ENCODE measurements at regions not wholly inside any gene's neighbourhood (a gene's known extent, or its start where the extent isn't known, plus 50 kb on each side); places are given as distances from the start of the nearest gene placed in this dataset.

DNA sequence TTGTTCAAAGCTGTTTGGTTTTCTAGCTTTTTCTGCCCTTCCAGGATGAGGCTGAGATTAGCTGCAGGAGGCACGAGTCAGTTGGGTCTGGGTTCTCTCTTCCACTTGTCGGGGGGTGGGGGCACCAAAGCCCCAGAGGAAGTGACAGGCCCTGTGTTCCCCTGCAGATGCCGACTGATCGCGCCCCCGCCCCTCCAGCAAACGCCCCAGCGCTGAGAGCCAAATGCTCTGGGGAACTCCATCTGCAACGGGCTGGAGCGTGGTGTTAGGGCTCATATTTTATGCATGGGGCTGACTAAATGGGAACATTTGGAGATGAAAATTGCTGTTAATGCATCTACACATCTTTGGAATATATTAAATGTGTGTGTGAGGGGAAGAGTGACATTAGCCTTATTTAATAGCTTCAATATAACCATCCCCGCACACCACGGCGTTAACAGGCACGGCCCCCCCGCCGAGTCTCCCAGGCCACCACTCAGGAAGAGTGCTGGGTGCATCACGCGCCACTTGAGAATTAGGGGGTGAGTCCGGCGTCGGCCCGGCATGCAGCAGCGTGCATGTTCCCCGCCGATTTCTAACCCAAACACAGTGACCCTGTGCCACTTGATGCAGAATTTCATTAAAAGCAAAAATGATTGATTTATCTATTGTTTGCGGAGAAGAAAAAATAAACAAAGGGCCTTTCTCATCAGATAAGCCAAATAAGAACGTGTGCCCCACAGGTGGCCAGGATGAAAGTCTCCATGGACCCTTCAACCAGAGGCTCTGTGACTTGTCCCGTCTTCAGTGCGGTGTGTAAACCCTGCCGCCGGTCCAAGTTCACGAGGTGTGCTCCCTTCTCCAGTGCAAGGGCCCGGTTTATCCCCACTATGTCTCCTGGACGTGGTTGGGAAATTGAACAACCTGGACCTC lies 165.0 kb upstream of the RTL1 start:
- DNase-seq, result no peak

DNA sequence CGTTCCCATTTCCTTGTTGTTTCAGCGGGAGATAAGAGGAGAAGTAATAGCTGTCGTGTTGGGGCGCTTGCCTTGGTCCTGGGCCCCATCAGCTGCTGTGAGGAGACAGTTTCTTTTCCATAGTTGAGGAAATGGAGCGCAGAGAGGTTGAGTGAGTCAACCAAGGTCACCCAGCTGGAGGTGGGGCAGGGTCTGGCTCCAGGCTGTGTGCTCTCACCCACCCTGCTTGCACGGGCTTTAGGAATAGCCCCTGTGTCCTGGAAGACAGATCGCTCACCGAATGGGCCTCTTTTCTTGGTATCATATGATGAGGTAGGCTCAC lies 165.7 kb upstream of the RTL1 start:
- no peak for DNase-seq

DNA sequence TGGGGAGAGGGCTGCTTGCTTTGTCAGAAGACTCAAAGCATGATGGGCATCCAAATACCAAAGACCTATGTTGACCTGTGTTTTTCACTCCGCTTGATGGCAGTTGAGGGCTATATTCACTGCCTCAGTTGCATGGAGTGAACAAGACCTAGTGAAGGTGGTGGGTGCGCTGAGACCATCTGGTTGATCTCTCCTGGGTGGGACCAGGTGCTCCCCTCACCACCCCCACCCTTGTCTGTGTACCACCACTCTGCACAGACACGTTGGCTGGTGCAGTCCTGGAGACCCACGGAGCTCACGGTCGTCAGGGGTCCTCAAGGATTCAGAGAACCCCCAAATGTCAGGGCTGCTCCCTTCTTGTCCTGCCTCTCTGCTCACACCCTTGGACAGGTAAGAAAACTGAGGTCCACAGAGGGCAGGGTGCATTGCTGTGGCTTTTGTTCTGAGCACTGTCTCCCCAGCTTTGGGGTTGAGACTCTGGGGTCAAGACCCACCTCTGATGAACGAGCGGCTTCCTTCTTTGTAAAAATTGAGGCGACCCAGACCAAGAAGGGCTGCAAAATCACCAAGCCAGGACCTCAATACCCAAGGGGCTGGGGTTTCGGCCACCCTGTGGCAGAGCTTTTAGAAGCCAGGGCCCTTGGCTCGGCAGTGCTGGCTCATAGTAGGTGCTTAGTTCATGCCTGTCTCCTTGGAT lies 166.3 kb upstream of the RTL1 start:
- no peak for DNase-seq

DNA sequence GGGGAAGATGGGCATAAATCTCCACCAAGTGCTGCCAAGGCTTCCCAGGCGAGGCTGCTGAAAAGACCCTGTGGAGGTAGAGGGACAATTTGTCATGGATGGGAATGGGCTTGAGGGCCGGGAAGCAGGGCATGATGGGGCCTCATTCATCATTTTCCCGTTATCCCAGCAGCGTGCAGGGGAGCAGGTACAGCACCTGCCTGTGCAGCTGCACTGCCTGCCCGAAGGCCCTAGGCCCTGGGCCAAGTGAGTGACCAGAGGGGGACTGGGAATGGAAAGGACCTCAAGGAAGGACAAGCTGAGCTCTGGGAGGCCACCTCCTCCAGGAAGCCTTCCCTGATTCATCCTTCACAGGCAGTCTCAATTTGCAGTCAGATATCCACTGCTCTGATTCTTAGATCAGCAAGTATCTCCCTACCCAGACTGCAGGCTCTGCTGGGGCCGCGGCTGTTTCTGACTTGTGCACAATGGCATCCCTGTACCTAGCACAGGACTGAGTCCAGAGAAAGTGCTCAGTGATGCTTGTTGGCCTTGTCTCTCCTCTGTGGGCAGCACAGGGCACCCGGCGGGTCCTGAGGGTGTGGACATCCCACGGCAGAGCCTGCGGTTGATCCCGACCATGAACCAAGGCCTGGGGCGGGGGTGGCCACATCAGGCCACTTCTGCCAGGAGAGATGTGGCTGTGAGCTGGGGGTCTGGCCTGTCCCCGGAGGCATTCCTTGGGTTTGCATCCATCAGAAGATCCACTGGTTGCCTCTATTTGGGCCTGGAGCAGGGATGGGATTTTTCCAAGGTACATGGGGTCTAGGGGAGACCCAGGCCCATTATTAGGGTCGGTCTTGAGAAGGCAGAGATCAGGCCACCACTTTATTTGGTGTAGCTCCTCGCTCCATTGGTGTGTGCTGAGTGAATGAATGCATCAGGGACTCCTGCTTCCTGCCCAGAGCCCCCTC lies 167.3 kb upstream of the RTL1 start:
- no peak for DNase-seq

DNA sequence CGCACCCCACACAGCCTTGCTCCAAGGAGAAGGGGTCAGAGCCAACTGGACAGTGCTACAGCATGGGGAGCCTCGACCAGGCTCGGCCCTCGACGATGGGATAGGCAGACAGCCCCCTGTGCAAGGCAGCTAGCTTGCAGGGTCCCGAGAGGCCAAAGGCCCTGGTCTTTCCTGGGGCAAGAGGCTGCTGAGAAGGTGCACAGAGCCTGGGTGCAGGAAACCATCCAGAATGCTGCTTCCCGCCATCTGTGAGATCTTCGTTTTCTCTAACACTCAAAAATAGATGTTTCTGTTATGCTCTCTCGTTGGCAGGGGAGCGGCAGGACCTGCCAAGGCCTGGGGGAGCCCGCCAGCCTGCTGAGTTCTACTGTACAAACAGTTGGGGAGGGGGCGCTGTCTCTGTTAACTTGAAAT lies 168.0 kb upstream of the RTL1 start:
- DNase-seq, result no peak

DNA sequence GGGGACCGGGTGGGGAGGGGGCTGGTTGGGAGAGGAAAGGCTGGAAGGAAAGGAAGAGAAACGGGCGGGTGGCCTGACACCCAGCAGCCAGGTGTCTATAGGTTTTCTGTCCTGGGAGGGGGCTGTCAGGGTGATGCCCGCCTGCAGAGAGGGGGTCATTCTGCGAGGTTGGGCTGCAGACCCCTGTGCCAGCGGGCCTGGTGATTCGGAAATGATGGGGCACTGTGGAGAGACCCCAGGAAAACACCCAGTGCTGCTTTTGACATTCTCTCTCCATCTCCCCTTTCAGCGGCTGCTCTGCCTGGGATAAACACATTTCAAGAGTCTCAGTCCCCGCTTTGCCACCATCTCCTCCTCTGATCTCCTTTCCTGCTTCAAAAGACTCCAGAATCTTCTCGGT lies 168.5 kb upstream of the RTL1 start:
- no peak for DNase-seq

DNA sequence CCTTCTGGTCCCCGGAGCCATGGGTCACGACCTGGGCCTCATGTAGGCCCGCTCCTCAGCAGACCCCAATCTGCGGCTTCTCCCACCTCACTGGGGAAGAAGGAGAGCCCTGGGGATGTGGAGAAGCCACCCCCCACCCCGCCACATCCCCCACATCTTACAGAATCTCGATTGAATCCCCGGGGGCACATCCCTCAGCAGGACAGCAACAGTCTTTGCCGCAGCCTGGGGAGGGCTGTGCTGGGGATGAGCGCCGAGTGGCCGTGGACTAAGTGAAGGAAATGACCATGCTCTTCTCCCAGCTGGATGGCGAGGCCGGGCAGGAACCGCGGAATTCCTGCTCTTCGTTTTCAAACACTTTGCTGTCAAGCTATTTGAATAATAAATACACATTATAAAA lies 169.0 kb upstream of the RTL1 start:
- DNase-seq, result no peak

DNA sequence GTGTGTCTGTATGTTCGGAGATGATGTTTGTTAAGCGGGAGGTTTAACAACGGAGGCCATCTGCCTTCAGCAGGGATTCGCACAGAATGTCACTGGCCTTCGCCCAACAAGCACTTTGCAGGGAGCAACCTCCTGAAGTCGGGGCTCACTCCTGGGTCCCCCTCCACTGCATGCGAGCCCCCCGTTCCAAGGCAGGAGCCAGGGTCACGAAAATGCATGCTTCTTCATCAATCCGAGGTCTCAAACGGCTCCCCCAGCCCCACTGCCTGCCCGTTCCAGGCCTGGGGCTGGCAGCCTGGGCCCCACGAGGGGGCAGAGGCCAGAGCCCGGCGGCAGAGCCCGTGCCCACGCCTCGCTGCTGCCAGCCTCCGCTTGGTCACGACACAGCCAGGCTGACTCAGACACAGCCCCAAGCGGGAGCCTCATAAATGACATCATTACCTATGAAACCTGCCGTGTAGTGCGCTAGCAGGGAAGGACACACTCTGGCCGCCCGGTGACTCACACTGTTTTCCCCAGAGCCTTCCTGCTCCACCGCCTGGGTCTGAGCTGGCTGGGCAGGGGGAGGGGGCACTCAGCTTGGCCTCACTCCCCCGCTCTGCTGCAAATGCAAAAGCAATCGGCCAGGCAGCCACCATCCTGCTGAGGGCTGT lies 169.5 kb upstream of the RTL1 start:
- DNase-seq, result no peak

DNA sequence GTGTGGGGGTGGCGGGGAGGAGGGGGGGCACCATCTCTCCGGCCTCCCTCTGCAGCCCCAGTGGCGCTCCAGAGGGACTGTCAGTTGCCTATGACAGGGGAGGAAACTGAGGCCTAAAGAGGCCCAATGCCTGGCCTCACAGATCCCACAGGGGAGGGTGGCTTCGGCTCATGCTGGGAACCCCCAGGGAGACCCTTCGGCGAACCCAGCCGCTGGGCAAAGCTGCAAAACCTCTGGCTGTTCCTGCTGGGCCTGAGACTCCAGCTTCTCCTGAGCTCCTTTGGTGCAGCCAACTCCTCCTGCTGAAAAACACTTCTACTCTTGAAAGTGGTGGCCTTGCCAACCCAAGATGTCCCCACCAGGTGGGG lies 170.1 kb upstream of the RTL1 start:
- no peak for DNase-seq

DNA sequence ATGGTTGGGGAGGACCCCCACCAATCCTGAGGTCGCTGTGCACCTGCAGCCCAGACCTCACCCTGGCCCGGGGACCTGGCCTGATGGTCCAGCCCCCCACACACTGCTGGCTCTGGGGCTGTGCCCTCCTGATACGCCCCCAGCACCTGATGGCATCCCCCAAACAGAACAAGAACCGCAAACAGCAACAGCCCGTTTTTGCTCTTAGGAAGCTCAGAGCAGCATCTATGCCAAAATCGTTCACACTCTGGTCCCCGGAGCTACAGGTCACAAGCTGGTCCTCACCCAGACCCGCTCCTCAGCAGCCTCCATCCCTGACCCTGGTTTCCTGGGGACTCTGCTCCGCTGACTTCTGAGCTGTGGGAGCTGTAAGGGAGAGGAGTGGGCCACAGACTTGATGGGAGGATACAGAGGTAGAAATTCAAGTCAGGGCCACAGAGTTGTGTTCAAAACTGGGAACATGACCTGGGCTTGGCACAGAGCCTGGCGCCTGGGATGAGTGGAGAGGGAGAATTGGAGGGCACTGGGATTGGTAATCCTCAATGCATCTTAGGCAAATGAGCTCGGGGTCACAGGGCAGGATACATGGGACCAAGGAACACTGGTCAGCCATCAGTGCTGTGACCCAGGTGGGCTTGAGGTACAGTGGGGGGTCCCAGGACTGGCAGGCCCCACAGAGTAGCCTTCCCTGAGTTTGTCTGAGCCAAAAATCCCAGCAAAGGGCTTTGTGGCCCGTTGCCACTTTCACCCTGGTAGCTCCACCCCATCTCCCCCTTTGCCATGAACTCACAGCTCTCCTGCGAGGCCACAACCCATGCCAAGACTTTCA lies 170.9 kb upstream of the RTL1 start:
- no peak for DNase-seq

DNA sequence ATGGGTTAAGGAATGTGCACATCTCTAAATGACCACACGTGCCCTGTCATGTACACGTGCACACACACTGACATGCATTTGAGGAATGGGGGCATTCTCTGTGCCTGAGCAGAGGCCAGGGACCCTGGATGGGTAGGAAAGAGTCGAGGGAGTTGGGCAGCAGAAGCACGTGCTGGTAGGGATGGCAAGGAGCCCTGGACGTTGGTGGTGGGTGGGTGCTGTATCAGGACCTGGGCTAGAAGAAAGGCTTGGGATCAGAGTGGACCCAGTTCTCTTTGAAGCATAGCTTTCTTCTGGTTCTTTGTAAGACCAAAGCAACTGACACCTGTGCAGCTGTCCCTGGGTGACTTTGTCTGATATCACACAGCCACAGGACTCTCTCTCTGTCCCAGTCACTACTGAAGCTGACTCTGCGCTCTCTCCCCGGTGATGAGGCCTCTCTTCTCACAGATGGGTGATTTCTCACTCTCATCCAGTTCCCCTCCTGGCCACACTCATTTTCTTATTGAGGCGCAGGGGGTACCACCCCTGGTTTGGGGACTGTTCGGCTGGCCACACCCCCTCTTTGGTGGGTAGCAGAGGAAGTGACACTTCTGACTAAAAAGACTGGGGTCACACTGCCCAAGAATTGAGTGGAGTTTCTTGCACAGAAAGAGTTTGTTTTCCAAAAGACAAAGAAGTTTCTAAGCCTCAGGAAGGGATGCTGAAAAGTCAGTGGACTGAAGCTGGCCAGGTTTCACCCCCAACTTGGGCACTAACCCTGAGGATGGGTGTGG lies 171.7 kb upstream of the RTL1 start:
- no peak for DNase-seq

DNA sequence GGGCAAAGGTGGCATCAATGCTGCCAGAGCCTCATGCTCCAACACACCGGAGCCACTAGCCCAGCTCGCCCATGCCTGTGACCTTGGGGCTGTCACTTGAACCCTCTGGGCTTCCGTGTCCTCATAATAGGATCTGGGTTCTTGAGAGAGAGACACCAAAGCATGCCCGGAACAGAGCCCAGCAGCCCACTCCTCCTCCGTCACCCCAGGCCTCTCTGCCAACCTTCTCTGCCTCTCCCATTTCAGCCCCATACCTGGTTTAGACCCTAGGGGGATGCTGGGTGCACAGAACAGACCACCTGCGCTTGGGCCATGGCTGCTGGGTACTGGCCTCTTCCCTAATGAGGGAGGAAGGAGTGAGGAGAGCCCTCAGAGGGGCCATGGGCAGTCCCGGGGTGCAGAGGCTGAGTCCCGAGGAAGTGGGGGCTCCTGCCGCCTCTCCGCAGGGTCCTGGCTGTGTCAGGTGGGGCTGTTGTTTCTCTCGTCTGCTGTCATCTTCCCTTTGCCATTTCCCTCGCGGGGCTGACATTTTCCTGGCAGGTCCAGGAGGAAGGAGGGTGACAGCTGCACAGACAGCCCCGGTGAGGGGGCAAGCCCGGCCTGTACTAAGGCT lies 172.4 kb upstream of the RTL1 start:
- DNase-seq, result no peak

DNA sequence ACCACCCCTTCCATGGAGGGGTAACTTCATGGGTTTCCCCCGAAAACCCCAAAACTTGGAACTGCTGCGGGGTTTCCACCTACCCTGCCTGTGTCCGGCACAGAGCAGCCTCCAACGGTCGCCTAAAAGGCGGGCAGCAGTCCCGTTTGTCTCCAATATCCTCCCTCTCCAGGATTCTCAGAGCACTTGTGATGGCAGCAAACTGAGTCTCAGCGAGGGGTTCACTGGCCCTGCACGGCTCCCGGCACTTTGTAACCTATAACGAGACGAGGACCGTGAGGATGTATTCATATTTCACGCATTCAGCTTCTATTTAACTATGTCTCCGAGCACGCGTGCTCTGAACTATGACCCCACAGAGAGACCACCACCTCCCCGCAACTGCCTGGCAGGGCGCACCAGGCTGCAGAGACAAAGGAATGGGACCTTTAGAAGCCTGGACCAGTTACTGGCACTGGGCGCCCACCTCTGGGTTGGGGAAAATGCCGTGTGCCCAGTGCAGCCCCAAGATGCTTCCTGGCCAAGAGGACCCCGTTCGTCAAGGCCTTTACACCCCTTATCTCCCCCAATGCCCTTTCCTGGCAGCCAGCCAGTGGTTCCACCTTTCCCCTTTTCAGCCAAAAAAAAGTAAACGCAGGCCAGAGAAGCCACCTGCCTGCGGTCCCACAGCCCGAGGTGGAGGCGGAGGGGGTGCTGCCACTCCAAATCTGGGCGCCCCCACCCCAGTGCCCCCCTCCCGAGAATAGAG lies 173.1 kb upstream of the RTL1 start:
- no peak for DNase-seq

DNA sequence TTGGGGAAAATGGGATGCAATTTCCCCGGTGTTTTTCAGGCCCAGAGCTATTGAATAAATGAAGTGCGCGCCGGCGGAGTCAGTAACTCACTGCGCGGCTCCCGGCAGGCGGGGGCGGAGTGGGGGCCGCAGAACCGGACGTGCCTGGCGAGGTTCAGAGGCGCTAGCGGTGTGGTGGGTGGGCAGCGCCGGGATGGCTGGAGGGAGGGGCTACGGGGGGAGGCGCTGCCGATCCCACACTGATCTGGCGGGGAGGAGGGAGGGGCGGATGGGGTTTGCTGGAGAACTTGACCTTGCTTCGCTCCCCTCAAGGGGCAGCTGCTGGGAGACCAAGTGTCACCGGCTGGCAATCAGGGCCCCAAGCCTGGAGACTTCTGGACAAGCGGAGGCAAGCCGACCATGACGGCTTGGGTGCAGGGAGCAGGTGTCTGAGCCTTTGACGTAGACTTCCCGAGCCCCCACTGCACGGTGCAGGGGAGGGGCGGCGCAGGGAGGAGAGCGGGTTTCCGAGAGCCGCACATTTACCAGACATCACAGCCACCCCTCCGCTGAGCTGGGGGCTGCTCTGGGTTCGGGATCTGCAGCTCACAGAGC lies 174.1 kb upstream of the RTL1 start:
- DNase-seq, result no peak

DNA sequence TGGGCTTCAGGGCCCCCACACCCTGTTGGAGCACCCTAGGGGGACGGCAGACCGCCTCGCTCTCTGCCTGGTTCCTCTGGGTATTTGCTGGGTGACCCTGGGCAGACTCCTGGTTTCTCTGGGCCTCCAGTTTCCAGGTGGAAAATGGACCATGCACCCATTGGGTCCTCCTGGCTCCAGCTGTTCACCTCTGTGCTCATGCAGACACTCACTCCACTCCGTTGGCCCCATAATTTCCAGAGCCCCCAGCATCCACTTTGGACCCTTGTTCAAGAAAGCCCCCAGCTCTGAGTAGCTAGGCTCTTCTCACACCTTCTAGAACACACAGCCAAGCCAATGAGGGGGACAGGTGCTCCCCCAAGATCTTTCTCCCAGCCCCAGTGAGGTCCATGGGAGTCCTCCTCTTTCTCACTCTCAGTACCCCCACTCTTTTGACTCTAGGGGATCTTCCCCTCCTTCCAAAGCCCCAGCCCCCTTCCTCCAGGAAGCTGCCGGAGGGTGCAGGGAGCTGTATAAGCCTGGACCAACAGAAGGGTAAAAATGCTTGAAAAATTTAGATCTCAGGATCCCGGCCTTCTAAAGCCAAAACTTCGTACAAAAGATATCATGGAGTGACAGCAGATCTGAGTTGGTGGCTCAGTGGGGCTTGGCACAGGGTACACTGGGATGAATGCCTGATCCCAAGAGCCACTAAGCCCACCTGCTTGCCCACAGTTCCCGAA lies 174.8 kb upstream of the RTL1 start:
- DNase-seq, result no peak

DNA sequence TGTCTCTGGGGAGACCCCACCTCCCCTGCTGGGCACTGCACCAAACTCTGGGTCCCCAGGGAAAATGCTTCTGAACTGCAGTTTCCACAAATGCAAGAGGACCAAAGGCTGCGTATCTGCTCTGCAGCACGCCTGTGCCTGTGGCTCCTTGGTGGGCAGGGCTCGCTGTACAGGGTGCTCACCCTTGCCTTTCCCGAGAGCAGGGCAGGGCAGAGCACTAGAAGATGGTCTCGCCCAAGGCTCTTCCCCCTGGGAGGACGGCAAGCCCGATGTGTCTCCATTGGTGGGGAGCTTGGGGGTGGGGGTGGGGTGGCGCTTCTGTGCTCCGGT lies 175.3 kb upstream of the RTL1 start:
- no peak for DNase-seq

DNA sequence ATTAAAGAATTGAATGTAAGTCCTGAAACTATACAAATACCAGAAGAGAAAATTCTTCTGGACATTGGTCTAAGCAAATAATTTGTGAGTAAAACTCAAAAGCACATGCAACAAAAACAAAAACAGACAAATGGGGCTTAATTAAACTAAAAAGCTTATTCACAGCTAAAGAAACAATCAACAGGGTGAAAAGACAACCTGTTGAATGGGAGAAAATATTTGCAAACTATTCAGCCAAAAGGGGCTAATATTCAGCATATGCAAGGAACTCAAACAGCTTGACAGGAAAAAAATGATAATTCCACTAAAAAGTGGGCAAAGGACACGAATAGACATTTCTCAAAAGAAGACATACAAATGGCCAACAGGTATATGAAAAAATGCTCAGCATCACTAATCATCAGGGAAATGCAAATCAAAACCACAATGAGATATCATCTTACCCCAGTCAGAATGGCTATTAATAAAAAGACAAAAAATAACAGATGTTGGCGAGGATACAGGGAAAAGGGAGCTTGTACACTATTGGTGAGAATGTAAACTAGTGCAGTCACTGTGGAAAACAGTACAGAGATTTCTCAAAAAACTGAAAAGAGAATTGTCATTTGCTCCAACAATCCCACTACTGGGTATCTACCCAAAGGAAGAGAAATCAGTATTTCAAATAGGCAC lies 177.5 kb upstream of the RTL1 start:
- no peak for DNase-seq

DNA sequence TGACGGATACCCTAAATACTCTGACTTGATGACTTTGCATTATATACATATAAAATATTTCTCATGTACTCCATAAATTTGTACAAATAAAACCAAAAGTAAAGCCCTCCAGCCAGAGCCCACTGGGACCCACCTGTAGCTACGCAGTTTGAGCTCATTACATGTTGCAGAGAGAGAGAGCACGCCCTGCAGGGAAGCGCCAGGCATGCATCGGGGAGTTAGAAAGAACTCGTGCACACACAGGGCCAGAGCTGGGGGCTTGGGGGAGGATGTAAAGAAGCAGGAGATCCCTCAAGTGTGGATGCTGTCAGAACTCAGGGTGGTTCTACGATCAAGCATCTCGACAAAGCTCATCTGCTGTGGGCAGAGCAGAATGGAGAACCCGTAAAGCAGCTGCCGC lies 178.5 kb upstream of the RTL1 start:
- no peak for DNase-seq

Measured in central memory CD4-positive, alpha-beta T cell (primary cell).